ENCODE measurements at regions not wholly inside any gene's neighbourhood (a gene's known extent, or its start where the extent isn't known, plus 50 kb on each side); places are given as distances from the start of the nearest gene placed in this dataset.
A peak's percentile ranks its signal among the peaks of the same experiment; 100 is the strongest.

GRCh38 chr9:86893811-86894490 is 53.4 kb downstream of the GAS1 start:
- DNase-seq (ENCODE audit: low read depth), result no peak

GRCh38 chr9:86892576-86892975 is 54.7 kb downstream of the GAS1 start:
- DNase-seq (ENCODE audit: low read depth), result no peak

GRCh38 chr9:86891886-86892437 is 55.3 kb downstream of the GAS1 start:
- DNase-seq (ENCODE audit: low read depth), result no peak

GRCh38 chr9:86891091-86891490 is 56.2 kb downstream of the GAS1 start:
- DNase-seq (ENCODE audit: low read depth), result no peak

- DNase-seq (ENCODE audit: low read depth), result no peak
Measured at GRCh38 chr9:86885232-86885631, 62.1 kb downstream of the GAS1 start.

GRCh38 chr9:86876621-86877196 is 70.6 kb downstream of the GAS1 start:
- no peak for DNase-seq (ENCODE audit: low read depth)

- no peak for DNase-seq (ENCODE audit: low read depth)
Measured at GRCh38 chr9:86868616-86869015, 78.7 kb downstream of the GAS1 start.

- DNase-seq (ENCODE audit: low read depth), result no peak
Measured at GRCh38 chr9:86867804-86868313, 79.4 kb downstream of the GAS1 start.

- no peak for DNase-seq (ENCODE audit: low read depth)
Measured at GRCh38 chr9:86865952-86866351, 81.4 kb downstream of the GAS1 start.

GRCh38 chr9:86860006-86860405 is 87.3 kb downstream of the GAS1 start:
- no peak for DNase-seq (ENCODE audit: low read depth)

GRCh38 chr9:86859056-86859455 is 88.2 kb downstream of the GAS1 start:
- DNase-seq (ENCODE audit: low read depth), result no peak

- DNase-seq (ENCODE audit: low read depth), result no peak
Measured at GRCh38 chr9:86858009-86858408, 89.3 kb downstream of the GAS1 start.

- DNase-seq (ENCODE audit: low read depth), result no peak
Measured at GRCh38 chr9:86856259-86856658, 91.0 kb downstream of the GAS1 start.

- DNase-seq (ENCODE audit: low read depth), result peak; percentile 96
Measured at GRCh38 chr9:86854898-86855523, 92.3 kb downstream of the GAS1 start.

GRCh38 chr9:86846656-86847055 is 100.7 kb downstream of the GAS1 start:
- no peak for DNase-seq (ENCODE audit: low read depth)

GRCh38 chr9:86843206-86843605 is 104.1 kb downstream of the GAS1 start:
- no peak for DNase-seq (ENCODE audit: low read depth)

- DNase-seq (ENCODE audit: low read depth), result no peak
Measured at GRCh38 chr9:86842573-86842972, 104.7 kb downstream of the GAS1 start.

GRCh38 chr9:86839522-86839921 is 107.8 kb downstream of the GAS1 start:
- no peak for DNase-seq (ENCODE audit: low read depth)

GRCh38 chr9:86838519-86839497 is 108.5 kb downstream of the GAS1 start:
- no peak for DNase-seq (ENCODE audit: low read depth)

GRCh38 chr9:86837345-86837744 is 110.0 kb downstream of the GAS1 start:
- no peak for DNase-seq (ENCODE audit: low read depth)

- DNase-seq (ENCODE audit: low read depth), result no peak
Measured at GRCh38 chr9:86836797-86837196, 110.5 kb downstream of the GAS1 start.

GRCh38 chr9:86836266-86836665 is 111.0 kb downstream of the GAS1 start:
- DNase-seq (ENCODE audit: low read depth), result no peak

Data from fibroblast of the conjunctiva (primary cell).